ENCODE measurements at regions not wholly inside any gene's neighbourhood (a gene's known extent, or its start where the extent isn't known, plus 50 kb on each side); places are given as distances from the start of the nearest gene placed in this dataset.

DNA sequence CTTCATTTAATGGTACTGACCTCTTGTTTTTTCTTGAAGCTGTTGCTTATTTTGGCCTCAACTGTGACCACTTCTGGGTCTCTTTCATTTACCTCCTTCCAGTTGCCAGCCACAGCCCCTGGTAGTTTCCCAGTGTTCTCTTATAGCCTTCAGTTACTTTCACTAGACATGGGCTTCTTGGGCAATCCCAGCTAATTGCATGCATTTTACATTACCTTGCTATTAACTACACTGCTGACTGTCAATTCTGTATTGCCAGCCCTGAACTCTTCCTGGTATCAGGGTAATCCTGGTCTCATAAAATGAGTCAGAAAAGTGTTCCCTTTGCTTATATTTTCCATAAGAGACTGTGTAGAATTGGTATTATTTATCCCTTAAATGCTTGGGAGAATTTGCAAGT is 195.8 kb upstream of the LARGE1 start:
- DNase-seq (ENCODE audit: low spot score): no peak
- in situ Hi-C loops (cut with HindIII; ENCODE audit: low sequenced_read_pairs): no loop called here

DNA sequence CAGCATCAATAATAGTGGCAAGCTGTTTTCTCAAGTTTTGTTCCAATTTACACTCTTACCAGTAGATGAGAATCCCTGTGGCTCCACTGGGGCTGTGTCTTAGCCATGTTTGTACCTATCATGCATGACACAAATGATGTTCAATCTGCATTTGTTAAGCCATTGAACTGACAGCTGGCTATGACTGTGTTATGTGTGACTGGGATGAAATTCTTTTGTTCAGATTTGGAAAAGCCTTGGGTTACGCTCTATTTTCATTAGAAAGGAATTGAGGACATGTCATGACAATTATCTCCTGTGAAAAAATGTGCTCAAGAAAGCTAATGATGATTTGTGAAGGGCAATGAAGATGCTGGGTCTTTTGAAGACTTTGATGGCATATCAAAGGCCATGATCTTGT is 201.8 kb upstream of the LARGE1 start:
- DNase-seq (ENCODE audit: low spot score): no peak
- in situ Hi-C loops (cut with HindIII; ENCODE audit: low sequenced_read_pairs): no loop called here

DNA sequence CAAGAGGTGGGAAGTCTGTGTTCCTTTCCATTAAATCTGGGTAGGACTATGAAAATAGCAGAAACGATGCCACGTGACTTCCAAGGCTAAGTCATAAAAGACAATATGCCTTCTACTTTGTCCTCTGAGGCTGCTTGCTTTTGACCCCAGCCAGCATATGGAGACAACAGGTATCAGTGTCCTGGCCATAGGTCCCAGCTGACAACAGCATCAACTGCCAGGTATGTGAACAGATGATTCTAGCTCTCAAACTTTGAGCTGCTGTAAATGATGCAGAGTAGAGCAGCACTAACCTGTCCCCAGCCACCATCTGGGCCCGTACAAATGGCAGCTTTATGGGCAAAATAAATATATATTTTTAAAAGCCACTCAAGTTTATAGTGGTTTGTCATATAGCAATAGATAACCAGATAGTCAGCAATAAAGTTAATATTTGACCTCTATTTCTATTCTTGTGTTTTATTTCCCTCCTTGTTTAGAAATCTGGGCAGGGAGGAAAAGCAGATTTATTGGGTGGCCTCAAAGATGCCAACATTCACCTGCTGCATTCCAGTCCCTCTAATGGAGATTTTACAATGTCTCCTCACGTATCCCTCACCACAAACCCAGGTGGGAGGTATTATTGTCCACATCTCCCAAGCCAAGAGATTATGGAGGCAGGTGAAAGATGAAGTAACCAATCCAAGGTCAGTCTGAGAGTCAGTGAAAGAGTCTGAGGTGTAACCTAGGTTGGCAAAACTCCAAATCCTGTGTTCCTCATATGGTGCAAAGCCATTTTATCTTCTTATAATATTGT is 209.6 kb upstream of the LARGE1 start:
- DNase-seq (ENCODE audit: low spot score): no peak
- in situ Hi-C loops (cut with HindIII; ENCODE audit: low sequenced_read_pairs): no loop called here

DNA sequence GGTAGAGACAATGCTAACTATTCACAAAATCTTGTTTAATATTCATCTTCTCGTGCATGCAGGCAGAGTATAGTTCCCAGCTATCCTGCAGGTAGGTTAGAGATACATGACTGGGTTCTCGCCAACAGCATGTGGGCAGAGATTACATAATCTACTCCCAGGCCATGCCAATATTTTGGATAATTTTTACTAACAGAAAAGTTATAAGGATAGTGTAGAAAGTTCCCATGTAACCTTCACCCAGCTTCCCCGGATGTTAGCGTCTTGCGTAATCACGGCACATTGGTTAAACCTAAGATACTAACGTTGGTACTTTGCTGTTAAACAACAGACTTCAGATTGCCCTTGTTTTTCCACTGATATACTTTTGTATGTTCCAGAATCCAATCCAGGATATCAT is 215.5 kb upstream of the LARGE1 start:
- no peak for DNase-seq (ENCODE audit: low spot score)
- in situ Hi-C loops (cut with HindIII; ENCODE audit: low sequenced_read_pairs): no loop called here

DNA sequence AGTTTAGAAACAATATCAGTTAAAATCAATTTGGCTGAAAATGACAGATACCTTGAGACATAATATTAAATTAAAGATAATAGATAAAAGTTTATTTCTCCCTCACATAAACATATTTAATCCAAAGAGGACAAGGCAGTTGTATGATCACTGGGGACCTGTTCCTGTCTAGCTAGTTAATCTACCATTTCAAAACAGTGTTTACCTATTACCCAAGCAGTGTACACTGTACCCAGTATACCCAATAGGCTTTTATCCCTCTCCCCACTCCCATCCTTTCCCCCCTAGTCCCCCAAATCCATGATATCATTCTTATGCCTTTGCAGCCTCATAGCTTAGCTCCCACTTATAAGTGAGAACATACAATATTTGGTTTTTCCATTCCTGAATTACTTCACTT is 229.7 kb upstream of the LARGE1 start:
- in situ Hi-C loops (cut with HindIII; ENCODE audit: low sequenced_read_pairs): no loop called here
- no peak for DNase-seq (ENCODE audit: low spot score)

DNA sequence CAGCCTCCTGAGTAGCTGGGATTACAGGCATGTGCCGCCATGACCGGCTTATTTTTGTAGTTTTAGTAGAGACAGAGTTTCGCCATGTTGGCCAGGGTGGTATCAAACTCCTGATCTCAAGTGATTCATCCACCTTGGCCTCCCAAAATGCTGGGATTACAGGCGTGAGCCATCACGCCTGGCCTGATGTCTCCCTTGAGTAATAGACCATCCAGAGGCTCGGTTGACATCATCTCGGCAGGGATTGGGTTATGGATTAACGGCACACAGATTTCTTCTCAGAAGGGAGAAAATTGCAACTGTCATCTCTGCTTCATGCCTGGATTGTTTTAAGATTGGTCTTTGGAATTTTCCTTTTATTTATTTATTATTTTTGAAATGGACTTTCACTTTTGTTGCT is 239.2 kb upstream of the LARGE1 start:
- no peak for DNase-seq (ENCODE audit: low spot score)
- in situ Hi-C loops (cut with HindIII; ENCODE audit: low sequenced_read_pairs): no loop called here

DNA sequence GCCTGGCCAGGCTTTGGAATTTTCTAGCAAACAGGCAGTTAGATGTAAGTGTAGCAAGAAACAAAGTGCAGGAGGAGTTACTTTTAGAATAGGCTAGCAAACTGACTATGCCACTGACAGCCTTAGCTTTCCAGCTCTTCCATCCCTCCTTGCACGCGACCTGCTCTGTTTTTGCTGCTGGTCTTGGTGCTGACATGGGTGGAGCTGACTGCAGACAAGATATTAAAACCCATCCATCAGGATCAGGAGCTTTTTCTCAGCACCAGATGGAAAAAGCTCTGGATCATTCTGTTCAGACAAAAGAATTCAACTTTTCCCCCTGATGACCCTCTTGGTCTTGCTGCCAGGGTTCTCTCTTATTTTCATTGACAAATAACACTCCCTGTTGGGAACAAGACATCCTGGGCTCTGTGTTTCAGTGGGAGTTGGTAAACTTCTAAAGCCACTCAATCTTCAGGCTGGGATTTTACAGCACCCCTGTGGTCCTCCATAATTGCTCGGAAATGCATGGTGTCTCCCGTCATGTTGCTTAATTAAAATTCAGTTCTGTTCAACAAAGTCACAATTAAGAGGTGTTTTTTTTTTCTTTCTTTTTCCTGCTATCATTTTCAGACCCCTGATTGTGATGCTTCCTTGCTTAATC is 240.0 kb upstream of the LARGE1 start:
- in situ Hi-C loops (cut with HindIII; ENCODE audit: low sequenced_read_pairs): no loop called here
- no peak for DNase-seq (ENCODE audit: low spot score)

DNA sequence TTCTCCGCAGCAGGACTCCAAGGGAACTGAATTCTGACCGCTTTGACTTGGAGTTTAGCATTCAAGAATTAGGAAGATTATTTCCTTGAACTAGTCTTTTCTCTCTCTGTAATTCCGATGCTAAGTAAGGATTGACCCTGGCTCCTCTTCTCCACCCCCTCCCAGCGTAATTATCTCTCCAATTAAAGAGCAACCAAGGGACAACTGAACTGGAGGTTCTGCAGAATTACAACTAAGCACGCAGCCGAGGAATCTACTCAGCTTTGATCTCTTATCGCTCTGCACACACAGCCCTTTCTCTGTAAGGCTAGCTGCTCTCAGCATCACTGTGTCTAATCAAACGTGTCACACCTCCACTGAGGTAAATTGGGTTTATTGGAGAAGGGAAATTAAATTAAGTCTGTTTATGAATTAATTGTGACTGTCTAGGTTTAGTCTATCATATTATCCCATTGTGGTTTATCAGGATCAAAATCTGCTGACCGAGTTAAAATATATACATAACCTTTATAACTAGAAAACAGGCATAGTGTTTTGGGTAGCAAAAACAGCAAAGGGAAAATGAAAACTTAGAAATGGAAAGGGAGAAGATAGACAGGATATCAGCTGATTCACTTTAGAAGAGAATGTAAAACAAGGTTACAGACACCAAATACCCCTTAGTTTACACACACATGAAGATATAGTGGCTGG is 241.3 kb upstream of the LARGE1 start:
- DNase-seq (ENCODE audit: low spot score): no peak
- in situ Hi-C loops (cut with HindIII; ENCODE audit: low sequenced_read_pairs): no loop called here

DNA sequence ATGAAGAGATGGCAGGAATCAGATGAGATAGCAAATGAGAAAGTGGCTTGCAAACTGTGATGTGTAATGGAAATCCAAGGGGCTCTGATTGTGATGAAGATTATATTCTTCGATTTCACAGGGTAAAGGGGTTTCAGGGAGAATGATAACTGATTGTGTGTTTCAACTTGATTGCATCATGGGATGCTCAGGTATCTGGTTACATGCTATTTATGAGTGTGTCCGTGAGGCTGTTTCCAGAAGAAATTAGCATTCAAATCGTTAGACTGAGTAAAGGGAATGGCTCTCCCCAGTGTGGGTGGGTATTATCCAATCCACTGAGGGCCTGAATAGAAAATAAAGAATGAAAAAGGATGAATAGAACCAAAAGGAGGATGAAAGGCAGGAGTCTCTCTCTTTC is 278.7 kb upstream of the LARGE1 start:
- in situ Hi-C loops (cut with HindIII; ENCODE audit: low sequenced_read_pairs): no loop called here
- DNase-seq (ENCODE audit: low spot score): no peak

DNA sequence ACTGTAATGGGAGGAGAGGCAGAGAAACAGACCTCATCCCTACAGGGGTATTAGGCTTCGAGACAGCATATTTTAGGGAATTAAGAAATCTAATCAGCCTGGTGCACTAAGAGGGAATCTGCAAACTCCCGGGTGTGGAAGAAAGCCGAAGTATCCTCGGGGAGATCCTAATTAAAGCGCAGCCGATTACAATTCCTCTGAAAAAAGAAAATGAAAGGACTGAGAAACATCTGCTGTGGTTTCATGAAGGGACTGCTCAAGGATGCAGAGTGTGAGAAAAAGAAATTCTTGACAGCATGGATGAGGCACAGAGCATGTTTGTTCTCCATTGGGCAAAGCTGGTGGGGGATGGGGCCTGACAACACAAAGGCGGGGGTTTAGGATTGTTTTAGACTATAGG is 290.0 kb upstream of the LARGE1 start:
- in situ Hi-C loops (cut with HindIII; ENCODE audit: low sequenced_read_pairs): no loop called here
- no peak for DNase-seq (ENCODE audit: low spot score)

DNA sequence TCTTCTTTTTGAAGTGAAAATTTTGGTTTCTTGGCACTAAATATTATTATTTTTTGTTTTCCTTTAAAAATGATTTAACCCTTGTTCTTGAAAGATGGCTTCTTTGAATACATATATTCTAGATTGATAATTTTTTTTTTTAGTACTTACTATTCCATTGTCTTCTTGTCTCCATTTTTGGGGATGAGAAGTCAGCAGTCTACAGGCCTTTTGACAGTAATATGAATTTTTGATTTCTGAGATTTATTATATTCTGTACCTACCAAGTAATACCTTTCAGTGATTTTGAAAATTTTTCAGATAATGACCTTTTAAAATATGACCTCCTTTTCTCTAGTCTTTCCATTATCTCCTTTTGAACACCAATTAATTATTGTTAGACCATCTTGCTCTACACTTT is 294.1 kb upstream of the LARGE1 start:
- no peak for DNase-seq (ENCODE audit: low spot score)
- in situ Hi-C loops (cut with HindIII; ENCODE audit: low sequenced_read_pairs): no loop called here

DNA sequence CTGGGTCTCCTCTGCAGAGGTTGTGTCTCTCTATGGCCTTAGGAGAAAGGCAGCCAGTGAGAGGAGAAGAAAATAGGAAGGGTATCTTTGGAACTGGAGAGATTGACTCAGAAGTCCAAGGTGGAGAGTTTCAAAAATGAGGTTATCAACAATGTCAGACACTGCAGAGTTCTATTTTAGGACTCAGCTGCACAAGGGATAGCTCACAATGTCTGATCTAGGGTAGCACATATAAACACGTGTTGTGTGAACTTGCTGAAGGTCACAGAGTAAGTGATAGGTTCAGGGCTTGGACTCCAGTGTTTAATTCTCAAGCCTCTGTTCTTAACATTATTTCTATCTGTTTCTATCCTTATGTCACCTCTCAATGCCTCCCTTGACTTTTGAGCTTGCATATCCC is 305.0 kb upstream of the LARGE1 start:
- in situ Hi-C loops (cut with HindIII; ENCODE audit: low sequenced_read_pairs): no loop called here
- no peak for DNase-seq (ENCODE audit: low spot score)

DNA sequence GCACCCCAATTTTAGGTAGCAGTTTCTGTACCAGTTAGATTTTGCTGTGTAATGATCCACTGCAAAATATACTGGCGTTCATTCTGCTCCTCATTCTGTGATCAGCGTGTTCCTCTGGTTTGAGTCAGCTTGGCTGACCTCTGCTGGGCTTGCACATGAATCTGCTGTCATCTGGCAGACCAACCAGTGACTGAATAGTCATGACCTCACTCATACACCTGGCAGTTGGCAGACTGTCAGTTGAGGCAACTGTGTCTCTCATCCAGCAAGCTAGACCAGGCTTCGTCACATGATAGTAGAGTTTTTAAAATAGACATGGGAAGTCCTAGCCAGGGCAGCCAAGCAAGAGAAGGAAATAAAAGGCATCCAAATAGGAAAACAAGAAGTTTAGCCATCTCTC is 316.3 kb upstream of the LARGE1 start:
- in situ Hi-C loops (cut with HindIII; ENCODE audit: low sequenced_read_pairs): no loop called here

DNA sequence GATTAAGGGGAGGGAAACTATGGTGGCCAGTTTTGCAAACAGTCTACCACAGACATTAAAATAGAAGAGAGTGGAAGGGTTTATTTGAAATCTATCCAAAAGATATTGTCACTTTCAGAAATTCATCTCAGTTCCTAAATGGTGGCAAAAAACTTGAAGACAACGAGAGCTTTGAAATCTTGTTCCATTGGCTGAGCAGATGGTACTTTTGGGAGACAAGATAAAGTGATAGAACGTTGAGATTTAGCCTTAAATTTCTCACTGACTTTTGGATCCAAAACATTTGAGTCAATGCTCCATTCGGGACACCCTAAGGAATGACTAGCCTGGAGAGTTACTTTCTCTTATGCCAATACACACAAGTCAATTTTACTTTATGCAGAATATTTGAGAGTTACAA is 319.1 kb upstream of the LARGE1 start:
- in situ Hi-C loops (cut with HindIII; ENCODE audit: low sequenced_read_pairs): no loop called here
- DNase-seq (ENCODE audit: low spot score): no peak

More for the DNA sequence above, 316.3 kb upstream of the LARGE1 start:
- no peak for DNase-seq (ENCODE audit: low spot score)

DNA sequence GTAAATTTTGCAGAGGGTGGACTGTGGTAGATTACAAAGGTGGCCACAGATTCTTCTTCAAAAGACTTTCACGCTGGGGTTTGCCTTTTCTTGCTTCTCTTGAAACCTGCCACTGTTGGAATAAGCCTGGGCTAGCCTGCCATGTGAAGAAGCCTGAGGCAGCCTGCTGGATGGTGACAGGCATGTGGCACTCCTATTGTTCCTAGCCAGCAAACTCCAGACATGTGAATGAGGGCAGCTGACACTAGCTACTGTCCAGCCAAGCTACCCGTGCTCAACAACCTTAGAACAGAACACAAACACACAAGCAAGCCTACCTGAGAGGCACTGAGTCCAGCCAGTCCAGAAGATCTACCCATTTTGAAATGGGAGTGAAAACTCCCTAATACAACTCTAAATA is 322.7 kb upstream of the LARGE1 start:
- DNase-seq (ENCODE audit: low spot score): no peak
- in situ Hi-C loops (cut with HindIII; ENCODE audit: low sequenced_read_pairs): no loop called here

DNA sequence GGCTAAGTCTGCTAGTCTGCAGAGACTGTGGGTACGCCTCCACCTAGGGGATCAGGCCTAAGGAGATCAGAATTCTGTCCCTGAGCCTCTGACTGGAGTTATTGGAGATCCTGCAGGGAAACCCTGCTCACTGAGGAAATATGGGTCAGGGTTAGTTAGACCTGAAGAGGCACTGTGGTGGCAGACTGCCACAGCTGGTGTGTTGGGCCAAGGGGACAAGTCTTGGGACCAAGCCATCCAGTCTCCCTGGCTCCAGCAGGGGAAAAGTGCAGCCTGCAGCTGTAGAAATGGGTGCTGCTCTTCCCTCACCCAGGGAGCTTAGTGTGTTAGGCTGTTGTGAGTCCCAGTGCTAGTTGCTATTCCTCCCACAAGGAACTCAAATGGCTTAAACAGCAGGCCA is 334.8 kb upstream of the LARGE1 start:
- in situ Hi-C loops (cut with HindIII; ENCODE audit: low sequenced_read_pairs): no loop called here
- no peak for DNase-seq (ENCODE audit: low spot score)

DNA sequence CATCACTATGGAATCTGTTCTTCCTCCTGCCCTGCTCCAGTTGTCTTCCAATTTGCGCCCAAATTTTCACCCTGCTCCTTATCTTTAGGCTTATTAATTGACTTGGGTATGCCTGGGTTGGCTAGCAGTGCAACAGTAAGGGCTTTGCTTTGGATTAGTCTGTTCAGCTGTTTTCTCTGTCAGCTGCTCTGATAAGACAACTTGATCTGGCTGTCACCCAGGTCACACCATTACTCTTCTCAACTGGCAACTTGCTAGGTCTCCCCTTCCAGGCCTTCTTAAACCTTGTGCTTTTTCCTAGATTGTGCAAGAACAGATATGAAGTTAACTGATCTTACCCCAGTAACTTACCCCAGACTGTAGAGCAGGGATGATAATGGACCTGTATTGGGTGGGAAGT is 357.8 kb upstream of the LARGE1 start:
- DNase-seq (ENCODE audit: low spot score): no peak
- in situ Hi-C loops (cut with HindIII; ENCODE audit: low sequenced_read_pairs): no loop called here

DNA sequence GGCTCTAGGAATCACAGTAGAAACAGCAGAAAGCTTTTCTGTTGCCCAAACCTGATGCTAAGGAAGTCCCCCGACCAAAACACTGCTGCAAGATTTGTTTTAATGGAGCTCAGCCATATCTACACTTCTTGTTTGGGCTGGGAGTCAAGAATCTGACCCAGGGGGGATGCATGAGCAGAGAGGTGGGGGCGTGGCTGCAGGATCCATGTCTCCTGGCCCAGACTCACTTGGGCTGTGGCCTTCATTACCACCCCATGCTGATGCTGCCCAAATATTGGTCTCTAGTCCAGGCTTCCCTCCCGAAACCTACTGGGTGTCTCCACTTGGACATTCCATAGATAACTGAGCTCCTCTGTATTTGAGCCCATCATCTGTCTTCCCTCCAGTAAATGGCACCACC is 361.5 kb upstream of the LARGE1 start:
- DNase-seq (ENCODE audit: low spot score): no peak
- in situ Hi-C loops (cut with HindIII; ENCODE audit: low sequenced_read_pairs): no loop called here

DNA sequence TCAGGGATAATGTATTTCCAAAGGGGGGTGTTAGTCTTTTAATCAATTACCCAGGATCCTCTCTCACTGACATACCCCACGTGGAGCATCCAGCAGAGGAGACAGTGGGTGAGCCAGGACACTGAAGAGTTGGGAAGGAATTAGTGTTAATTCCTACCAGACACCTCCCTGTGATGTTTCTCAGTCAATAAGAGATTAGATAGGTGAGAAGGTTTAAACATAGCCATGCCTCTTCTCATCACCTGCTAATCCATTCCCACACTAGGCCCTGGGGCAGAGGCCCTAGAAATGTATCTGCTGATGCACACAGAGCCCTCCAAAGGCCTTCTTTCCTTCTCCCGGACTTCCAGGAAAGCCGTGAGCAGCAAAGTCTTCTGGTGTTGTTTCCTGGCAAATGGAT is 363.6 kb upstream of the LARGE1 start:
- no peak for DNase-seq (ENCODE audit: low spot score)
- in situ Hi-C loops (cut with HindIII; ENCODE audit: low sequenced_read_pairs): no loop called here

DNA sequence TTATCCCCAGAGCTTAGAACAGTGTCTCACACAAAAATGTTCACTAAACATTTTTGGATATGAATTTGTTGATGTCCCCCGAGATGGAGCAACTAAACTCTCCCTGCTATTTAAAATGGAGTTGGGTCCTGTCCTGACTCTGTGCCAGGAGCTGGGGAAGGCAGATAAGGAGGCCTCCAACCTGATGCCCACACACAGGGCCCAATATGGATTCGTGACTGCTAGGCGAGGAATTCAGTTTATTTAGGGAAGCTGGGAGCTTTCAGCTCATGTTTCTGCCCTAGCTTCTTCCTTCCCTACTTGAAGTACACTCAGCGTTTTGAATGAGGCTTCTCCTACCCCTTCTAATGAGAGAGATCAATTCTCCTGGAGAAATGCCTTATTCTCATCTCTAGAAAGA is 373.0 kb upstream of the LARGE1 start:
- in situ Hi-C loops (cut with HindIII; ENCODE audit: low sequenced_read_pairs): no loop called here
- DNase-seq (ENCODE audit: low spot score): no peak

DNA sequence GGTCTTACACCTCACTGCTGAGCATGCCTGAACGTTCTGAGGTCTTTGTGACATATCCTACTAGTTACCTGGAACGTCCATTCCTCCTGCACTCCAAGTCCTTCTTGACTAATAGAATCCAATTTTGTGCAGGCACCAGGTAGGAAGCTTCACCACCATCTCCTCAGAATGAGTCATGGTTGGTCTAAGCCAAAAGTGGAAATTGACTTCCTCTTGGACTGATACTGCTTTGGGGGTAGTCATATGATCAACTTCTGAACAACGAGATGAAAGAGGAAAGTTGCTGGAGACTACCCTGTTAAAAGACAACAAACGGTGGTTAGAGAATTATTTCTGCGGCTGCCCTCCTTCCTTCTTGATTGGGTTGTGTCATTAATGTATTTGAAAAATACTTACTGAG is 374.2 kb upstream of the LARGE1 start:
- no peak for DNase-seq (ENCODE audit: low spot score)
- in situ Hi-C loops (cut with HindIII; ENCODE audit: low sequenced_read_pairs): no loop called here

Data from G401 (cell line).